SK-N-SH (cell line): ENCODE measurements at regions not wholly inside any gene's neighbourhood (a gene's known extent, or its start where the extent isn't known, plus 50 kb on each side); places are given as distances from the start of the nearest gene placed in this dataset.

ENCODE experiments used
- CTCF ChIP-seq: fragments of 200-600 bp; sonication (generic); IDR thresholded peaks from 2 replicates; pipeline ENCODE4 v1.6.1; 2017; ENCODE audit warnings: antibody characterized with exemption, mild to moderate bottlenecking, moderate library complexity
- EP300 ChIP-seq, 2 experiments: IDR thresholded peaks; 2 replicates each; pipeline versions ENCODE4 v1.4.0 to v1.6.1; 2012; ENCODE audit warnings: borderline replicate concordance in 1 of 2, low read depth in 1 of 2, low read length in 1 of 2
- NFIC ChIP-seq: IDR thresholded peaks from 2 replicates; pipeline ENCODE4 v1.4.0; 2012; ENCODE audit warnings: borderline replicate concordance
- POLR2AphosphoS5 ChIP-seq: IDR thresholded peaks from 2 replicates; pipeline ENCODE4 v1.6.1; 2012; ENCODE audit warnings: low read depth, low read length
- TAF1 ChIP-seq: IDR thresholded peaks from 2 replicates; pipeline ENCODE4 v1.6.1; 2012; ENCODE audit warnings: low read depth, mild to moderate bottlenecking, low read length, moderate library complexity, borderline replicate concordance
- TEAD4 ChIP-seq: IDR thresholded peaks from 2 replicates; pipeline ENCODE4 v1.4.0; 2012; ENCODE audit warnings: mild to moderate bottlenecking, borderline replicate concordance; ENCODE audit not compliant: insufficient read depth

- TF ChIP-seq NFIC (0 out of 2 replicates have a peak, but pooled peaks have one; percentile 1), TAF1 (no peak), EP300 (IDR thresholded peaks at IDR 0.05; ENCODE audit: borderline replicate concordance in 1 of 2, low read depth in 1 of 2, low read length in 1 of 2) (no peak), CTCF (no peak), TEAD4 (no peak), POLR2AphosphoS5 (no peak)
These were observed 123.6 kb upstream of the JCAD start for GRCh38 chr10:30183055-30183402.
